Spinal cord (tissue), 9 donors: ENCODE measurements at regions not wholly inside any gene's neighbourhood (a gene's known extent, or its start where the extent isn't known, plus 50 kb on each side); places are given as distances from the start of the nearest gene placed in this dataset.

Experiments
- DNase-seq, 6 donors: peaks; one replicate each; pipeline versions ENCODE4 v3.0.0 to v3.0.0-alpha.2; 2013 to 2015; ENCODE audit warnings: low spot score in 6 of 6, low read depth in 4 of 6
- H3K27ac ChIP-seq: one replicate; pipeline ENCODE4 v1.5.1; 2013; ENCODE audit warnings: low read depth, low read length, control low read depth
- H3K27me3 ChIP-seq: one replicate; pipeline ENCODE4 v1.6.1; 2013; ENCODE audit warnings: low read length; ENCODE audit not compliant: control insufficient read depth, insufficient read depth
- H3K36me3 ChIP-seq: one replicate; pipeline ENCODE4 v1.6.1; 2013; ENCODE audit warnings: low read length; ENCODE audit not compliant: control insufficient read depth, insufficient read depth
- H3K4me1 ChIP-seq: one replicate; pipeline ENCODE4 v1.6.1; 2013; ENCODE audit warnings: low read length; ENCODE audit not compliant: control insufficient read depth, insufficient read depth
- H3K4me3 ChIP-seq: one replicate; pipeline ENCODE4 v1.5.1; 2013; ENCODE audit warnings: low read depth, low read length, control low read depth
- H3K9me3 ChIP-seq: one replicate; pipeline ENCODE4 v1.6.1; 2013; ENCODE audit warnings: low read length; ENCODE audit not compliant: control insufficient read depth, insufficient read depth
- WGBS: methylation state at CpG from one replicate; pipeline ENCODE4 v1.1.5; 2013; ENCODE audit warnings: missing lambda C conversion rate; ENCODE audit not compliant: insufficient coverage; 5-methylcytosine and 5-hydroxymethylcytosine counted together
- donor health status: healthy.

DNA sequence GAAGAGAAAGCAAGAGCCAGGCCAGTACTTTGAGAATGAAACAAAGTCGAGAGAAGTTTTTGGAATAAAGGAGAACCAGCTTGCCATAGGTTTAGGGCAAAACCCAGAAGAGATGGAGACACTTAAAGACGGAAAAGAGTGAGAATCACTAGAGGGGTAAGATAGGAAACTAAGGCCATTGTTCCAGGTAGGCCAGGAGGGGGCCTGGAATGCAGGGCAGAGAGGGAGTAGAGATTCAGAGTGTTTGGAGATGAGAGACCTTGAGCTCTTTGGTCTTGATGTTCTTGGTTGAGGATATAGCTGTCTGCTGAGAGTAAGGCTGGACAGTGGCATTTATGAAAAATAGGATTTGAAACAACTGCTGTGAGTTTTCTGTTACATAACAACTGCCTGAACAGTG, 263.3 kb upstream of the POU2AF2 start:
- Histone ChIP-seq H3K27ac (no peak overlapping the region), H3K9me3 (no peaks in the 10 kb centered on the region), H3K27me3 (no peaks in the 10 kb centered on the region), H3K4me3 (no peak overlapping the region), H3K4me1 (no peaks in the 10 kb centered on the region), H3K36me3 (no peaks in the 10 kb centered on the region)
- whole genome bisulfite sequencing: 92% methylated on average over 2 of the region's 2 CpGs
- DNase-seq: no peak

DNA sequence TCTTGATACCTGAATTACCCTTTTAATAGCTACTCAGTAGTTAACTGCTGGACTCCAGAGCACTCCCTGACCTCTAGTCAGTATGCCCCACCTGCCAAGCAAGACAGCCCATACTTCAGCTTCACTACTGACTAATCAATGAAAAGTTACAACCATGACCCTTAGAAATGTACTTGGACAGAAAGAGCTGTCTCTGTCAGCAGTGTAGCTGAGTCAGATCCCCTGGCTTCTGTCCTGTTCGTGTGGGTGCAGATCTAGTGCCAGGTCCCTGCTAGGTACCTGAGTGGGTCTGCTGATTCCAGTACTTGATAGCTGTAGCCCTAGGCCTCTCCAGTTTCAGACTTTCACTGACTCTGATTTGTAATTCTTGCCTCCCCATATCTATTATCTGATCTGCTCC, 265.8 kb upstream of the POU2AF2 start:
- Histone ChIP-seq H3K4me3 (no peak overlapping the region), H3K27me3 (no peaks in the 10 kb centered on the region), H3K4me1 (no peaks in the 10 kb centered on the region), H3K36me3 (no peaks in the 10 kb centered on the region), H3K27ac (no peak overlapping the region), H3K9me3 (no peaks in the 10 kb centered on the region)
- DNase-seq: no peak
- WGBS: 78% methylated on average over 1 of the region's 1 CpG

DNA sequence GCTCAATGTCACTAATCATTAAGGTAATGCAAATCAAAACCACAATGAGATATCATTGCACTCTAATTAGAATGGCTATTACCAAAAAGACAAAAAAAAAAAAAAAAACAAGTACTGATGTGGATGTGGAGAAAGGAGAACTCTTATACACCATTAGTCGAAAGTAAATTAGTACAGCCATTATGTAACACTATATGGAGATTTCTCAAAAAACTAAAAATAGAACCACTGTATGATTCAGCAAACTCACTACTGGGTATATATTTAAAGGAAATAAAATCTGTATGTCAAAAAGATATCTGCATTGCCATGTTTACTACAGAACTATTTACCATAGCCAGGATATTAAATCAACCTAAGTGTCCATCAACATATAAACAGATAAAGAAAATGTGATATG, 265.4 kb upstream of the ARHGAP20 start:
- H3K4me3 ChIP-seq: no peak overlapping the region
- H3K9me3 ChIP-seq: no peaks in the 10 kb centered on the region
- no CpG with 5 or more reads among the region's 1 CpG for WGBS
- no peaks in the 10 kb centered on the region for H3K4me1 ChIP-seq
- H3K27ac ChIP-seq: no peak overlapping the region
- H3K27me3 ChIP-seq: no peaks in the 10 kb centered on the region
- H3K36me3 ChIP-seq: no peaks in the 10 kb centered on the region
- no peak for DNase-seq

DNA sequence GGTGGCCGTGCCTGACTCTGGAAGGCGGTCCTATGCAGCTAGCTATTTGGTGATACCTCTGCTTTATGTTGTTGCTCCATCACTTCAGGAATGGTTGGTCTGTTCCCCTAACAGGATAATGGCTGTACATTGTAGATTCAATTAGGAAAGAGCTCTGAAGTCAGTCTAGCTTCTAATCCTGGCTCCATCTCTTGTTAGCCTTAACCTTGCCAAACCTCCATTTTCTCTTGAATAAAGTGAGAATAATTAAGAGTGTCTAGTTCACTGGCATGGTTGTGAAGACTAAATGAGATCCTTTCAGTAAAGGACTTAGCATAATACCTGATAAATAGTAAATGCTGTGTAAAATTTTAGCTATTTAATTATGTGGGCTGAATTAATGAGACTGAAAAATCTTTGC, 262.5 kb upstream of the ARHGAP20 start:
- Histone ChIP-seq H3K36me3 (no peaks in the 10 kb centered on the region), H3K4me1 (no peaks in the 10 kb centered on the region), H3K27me3 (no peaks in the 10 kb centered on the region), H3K9me3 (no peaks in the 10 kb centered on the region), H3K27ac (no peak overlapping the region), H3K4me3 (no peak overlapping the region)
- DNase-seq: peak in 1 of 6 donors; percentile 50
- WGBS: 75% methylated on average over 2 of the region's 2 CpGs

DNA sequence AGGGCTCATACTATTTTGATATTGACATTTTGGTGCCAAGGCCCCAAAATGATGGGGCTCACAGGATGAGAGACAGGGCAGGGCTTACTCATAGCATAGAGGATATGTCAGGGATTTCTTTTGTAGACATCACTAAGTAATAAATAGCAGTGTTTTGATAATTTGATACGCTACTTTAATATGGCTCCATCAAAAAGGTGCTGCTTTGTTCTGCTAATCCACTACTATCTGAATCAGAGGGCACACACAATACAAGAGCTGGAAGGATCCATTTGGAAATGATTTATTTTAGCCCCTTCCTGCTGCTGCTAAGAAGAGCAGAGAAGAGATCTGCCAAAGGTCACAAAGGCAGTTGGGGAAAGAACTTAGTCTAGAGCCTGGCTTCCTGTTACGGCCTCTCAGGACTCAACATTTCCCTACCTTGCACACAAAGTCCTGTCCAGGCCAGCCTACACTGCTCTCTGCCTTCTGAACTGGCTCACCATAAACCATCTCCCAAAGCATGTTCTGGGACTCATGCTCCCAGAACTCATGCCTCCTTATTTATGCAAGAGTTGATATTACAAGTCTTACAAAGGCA, 261.3 kb upstream of the ARHGAP20 start:
- Histone ChIP-seq H3K9me3 (no peaks in the 10 kb centered on the region), H3K4me3 (no peak overlapping the region), H3K4me1 (no peaks in the 10 kb centered on the region), H3K27ac (no peak overlapping the region), H3K36me3 (no peaks in the 10 kb centered on the region), H3K27me3 (no peaks in the 10 kb centered on the region)
- 70% methylated on average over 1 of the region's 2 CpGs for WGBS
- DNase-seq: no peak

DNA sequence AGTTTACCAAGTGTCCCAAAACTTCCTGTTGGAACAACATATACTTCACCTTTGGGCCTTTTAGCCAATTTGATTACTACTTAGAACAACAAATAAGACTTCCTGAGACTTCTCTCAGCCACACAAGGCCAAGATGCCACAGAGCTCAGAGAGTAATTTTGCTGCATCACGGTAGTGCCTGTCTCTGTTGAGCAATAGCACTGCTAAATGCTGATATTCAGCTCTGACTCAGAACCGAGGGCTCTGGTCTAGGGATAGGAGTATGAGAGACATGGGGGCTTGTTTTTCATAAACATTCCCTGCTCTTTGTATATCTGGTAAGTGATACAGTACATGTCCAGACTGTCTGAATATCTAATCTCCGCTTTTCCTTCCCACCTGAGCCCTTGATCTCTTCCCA, 260.4 kb upstream of the ARHGAP20 start:
- no peak overlapping the region for H3K27ac ChIP-seq
- WGBS: 69% methylated on average over 2 of the region's 3 CpGs

DNA sequence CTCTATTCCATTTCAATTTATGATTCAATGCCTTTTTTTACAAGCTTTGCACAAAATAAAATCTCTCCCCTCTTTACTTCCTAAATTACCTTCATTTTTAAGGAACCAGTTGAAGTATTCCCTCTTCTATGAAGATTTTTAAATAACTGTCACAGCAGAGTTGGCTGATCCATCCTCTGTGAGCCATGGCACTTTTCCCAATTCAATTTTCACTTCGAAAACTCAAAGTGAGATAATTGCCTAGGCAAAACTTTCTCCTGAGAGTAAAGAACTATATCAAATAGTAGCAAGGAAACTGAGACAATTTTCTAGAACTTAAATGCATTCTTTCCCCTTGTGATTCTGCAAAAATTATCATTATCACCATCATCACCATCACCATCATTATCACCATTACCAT, 259.9 kb upstream of the ARHGAP20 start:
- Histone ChIP-seq H3K27ac (no peak overlapping the region), H3K4me1 (no peaks in the 10 kb centered on the region), H3K4me3 (no peak overlapping the region), H3K27me3 (no peaks in the 10 kb centered on the region), H3K9me3 (no peaks in the 10 kb centered on the region), H3K36me3 (no peaks in the 10 kb centered on the region)
- DNase-seq: peak in 1 of 6 donors; percentile 45
- WGBS: no CpG with 5 or more reads among the region's 1 CpG

More for the DNA sequence above, 260.4 kb upstream of the ARHGAP20 start:
- Histone ChIP-seq H3K4me3 (no peak overlapping the region), H3K27me3 (no peaks in the 10 kb centered on the region), H3K9me3 (no peaks in the 10 kb centered on the region), H3K4me1 (no peaks in the 10 kb centered on the region), H3K36me3 (no peaks in the 10 kb centered on the region)
- DNase-seq: no peak

DNA sequence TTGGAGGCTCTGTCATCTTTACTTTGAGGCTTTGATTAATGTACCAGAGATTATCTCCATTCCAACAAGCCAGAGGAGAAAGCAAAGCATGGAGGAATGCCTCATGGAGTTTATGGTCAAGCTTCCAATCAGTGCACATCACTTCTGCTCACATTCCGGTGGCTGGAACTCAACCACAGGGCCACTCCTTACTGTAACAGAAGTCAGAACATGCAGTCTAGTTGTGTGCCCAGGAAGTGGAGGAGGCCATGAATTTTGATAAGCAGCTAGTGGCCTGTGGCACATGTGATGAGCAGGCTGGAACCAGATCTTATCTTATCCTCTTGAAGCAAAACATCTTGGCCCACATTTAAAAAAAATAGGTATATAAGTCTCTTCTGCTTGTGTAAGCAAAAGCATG, 258.9 kb upstream of the ARHGAP20 start:
- no peak for DNase-seq
- Histone ChIP-seq H3K27ac (no peak overlapping the region), H3K36me3 (no peaks in the 10 kb centered on the region), H3K4me1 (no peaks in the 10 kb centered on the region), H3K9me3 (no peaks in the 10 kb centered on the region), H3K27me3 (no peaks in the 10 kb centered on the region), H3K4me3 (no peak overlapping the region)
- no CpG with 5 or more reads among the region's 1 CpG for WGBS

DNA sequence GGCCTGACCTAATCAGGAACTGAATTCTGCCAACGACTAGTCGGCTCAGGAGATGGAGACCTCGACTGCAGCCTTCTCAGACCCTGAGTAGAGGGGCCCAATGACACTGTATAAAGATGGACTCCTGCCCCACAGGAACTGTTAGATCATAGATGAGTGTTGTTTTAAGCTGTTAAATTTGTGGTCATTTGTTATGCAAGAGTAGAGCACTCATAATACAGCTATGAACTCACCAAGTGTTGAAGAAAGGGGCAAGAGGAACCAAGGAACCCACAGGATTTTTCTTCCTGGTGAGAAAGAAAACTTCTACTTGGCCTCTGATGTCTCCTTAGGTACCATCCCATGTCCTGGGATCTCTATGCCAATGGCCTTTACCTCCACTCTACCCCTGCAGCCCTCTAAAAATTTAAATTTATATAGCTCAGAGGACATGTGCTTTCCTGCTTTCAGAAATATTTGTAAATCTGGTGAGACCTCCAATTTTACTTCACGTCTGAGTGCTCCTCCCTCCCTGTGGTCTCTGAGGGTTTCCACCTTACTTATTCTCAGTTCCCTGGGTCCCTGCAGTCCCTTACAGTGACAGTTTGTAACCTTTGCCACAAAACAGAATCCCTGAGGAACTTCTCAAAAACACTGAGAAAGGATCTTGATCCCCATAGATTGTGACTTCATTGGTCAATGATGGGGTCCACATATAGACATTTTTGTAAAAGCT, 256.3 kb upstream of the ARHGAP20 start:
- H3K4me3 ChIP-seq: no peak overlapping the region
- H3K36me3 ChIP-seq: no peaks in the 10 kb centered on the region
- WGBS: 100% methylated on average over 1 of the region's 4 CpGs
- no peaks in the 10 kb centered on the region for H3K4me1 ChIP-seq
- H3K27me3 ChIP-seq: no peaks in the 10 kb centered on the region
- no peak for DNase-seq
- no peaks in the 10 kb centered on the region for H3K9me3 ChIP-seq
- H3K27ac ChIP-seq: no peak overlapping the region

DNA sequence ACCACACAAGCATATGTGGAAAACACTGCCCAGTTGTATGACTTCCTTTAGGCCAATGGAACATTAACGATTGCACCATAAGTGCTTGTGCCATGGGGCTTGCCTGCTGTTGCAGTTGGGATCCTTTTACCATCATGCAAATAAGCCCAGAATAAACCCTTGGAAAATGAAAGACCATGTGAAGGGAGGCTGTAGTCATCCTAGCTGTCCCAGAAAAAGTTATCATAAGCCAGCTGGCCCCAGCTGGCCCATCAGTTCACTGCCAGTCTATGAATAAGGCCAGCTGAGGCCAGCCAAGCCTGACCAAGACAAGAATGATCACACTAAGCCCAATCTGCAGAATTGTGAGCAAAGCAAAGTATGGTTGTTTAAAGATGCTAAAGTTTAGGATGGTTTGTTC, 253.9 kb upstream of the ARHGAP20 start:
- Histone ChIP-seq H3K36me3 (no peaks in the 10 kb centered on the region), H3K27me3 (no peaks in the 10 kb centered on the region), H3K27ac (no peak overlapping the region), H3K4me1 (no peaks in the 10 kb centered on the region), H3K9me3 (no peaks in the 10 kb centered on the region), H3K4me3 (no peak overlapping the region)
- no peak for DNase-seq
- no CpG with 5 or more reads among the region's 1 CpG for WGBS
